Tibial nerve (tissue), 3 donors: ENCODE measurements at regions not wholly inside any gene's neighbourhood (a gene's known extent, or its start where the extent isn't known, plus 50 kb on each side); places are given as distances from the start of the nearest gene placed in this dataset.

ENCODE experiments used
- CTCF ChIP-seq, 5 experiments: fragments of 200-600 bp in 3 of 5; fragments of 450-650 bp in 2 of 5; sonication (generic) in 3 of 5; IDR thresholded peaks; one replicate each; pipeline ENCODE4 v1.5.1; 2016 to 2019; ENCODE audit warnings: antibody characterized with exemption in 5 of 5, mild to moderate bottlenecking in 3 of 5, moderate library complexity in 2 of 5
- POLR2A ChIP-seq, 2 donors: fragments of 450-650 bp; IDR thresholded peaks; one replicate each; pipeline ENCODE4 v1.6.1; 2017; ENCODE audit warnings: antibody characterized with exemption in 2 of 2, mild to moderate bottlenecking in 2 of 2, moderate library complexity in 2 of 2

GRCh38 chr3:70557976-70558375, 245.5 kb upstream of the MDFIC2 start:
- TF ChIP-seq CTCF (IDR thresholded peaks at IDR 0.05) (no peak), POLR2A (IDR thresholded peaks at IDR 0.05) (no peak)
